ENCODE measurements at regions not wholly inside any gene's neighbourhood (a gene's known extent, or its start where the extent isn't known, plus 50 kb on each side); places are given as distances from the start of the nearest gene placed in this dataset.
"Not testable (repeated sequence)": the region's sequence is repeated elsewhere in the genome, so short reads cannot be mapped to it uniquely, and the experiment has no call there.

- intact Hi-C loops (cut with DNase I): no loop called here
- no peaks in the 10 kb centered on the region for H3K9me3 ChIP-seq
- no peak overlapping the region for H3K27ac ChIP-seq (replicated peaks in 1 of 4)
- H3K27me3 ChIP-seq: no peaks in the 10 kb centered on the region
- no peak for TF ChIP-seq POLR2A (IDR thresholded peaks at IDR 0.05; ENCODE audit: low read depth)
- TF ChIP-seq, protein P1, sequence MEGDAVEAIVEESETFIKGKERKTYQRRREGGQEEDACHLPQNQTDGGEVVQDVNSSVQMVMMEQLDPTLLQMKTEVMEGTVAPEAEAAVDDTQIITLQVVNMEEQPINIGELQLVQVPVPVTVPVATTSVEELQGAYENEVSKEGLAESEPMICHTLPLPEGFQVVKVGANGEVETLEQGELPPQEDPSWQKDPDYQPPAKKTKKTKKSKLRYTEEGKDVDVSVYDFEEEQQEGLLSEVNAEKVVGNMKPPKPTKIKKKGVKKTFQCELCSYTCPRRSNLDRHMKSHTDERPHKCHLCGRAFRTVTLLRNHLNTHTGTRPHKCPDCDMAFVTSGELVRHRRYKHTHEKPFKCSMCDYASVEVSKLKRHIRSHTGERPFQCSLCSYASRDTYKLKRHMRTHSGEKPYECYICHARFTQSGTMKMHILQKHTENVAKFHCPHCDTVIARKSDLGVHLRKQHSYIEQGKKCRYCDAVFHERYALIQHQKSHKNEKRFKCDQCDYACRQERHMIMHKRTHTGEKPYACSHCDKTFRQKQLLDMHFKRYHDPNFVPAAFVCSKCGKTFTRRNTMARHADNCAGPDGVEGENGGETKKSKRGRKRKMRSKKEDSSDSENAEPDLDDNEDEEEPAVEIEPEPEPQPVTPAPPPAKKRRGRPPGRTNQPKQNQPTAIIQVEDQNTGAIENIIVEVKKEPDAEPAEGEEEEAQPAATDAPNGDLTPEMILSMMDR (IDR thresholded peaks at IDR 0.05): no peak
- no peak for TF ChIP-seq EP300 (IDR thresholded peaks at IDR 0.05)
- no peak for TF ChIP-seq POLR2AphosphoS5 (IDR thresholded peaks at IDR 0.05)
- no peak for DNase-seq (ENCODE audit: extremely low spot score)
- H3K36me3 ChIP-seq: no peaks in the 10 kb centered on the region
- no peak overlapping the region for H3K4me3 ChIP-seq
- peaks cover 0 to 5% (median 0%) of the 10 kb centered on the region in 4 donors for H3K4me1 ChIP-seq
These were observed 435.0 kb upstream of the CBLB start for GRCh38 chr3:106303766-106304165.

DNA sequence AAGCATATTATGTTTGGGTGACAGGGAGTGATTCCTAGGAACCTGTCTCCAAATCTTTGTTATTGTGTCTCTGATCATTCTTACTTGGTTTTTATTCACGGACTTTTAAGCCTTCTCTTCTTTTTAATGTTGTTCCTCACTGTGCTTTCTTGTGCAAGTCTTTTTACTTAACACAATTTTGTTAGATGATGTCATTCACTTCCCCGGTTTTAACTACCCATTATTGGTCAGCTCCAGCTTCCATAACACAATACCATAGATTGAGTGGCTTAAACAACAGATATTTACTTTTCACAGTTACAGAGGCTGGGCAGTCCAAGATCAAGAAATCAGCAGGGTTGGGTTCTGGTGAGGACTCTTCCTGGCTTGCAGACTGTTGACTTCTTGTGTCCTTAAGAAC, 436.3 kb upstream of the CBLB start:
- Histone ChIP-seq H3K27ac (replicated peaks in 1 of 4) (no peak overlapping the region), H3K4me3 (no peak overlapping the region), H3K27me3 (no peaks in the 10 kb centered on the region), H3K4me1 (no peaks in the 10 kb centered on the region), H3K9me3 (no peaks in the 10 kb centered on the region), H3K36me3 (no peaks in the 10 kb centered on the region)
- 85% methylated on average over 2 of the region's 2 CpGs for WGBS
- intact Hi-C loops (cut with DNase I): no loop called here
- DNase-seq (ENCODE audit: extremely low spot score): no peak
- TF ChIP-seq POLR2A (IDR thresholded peaks at IDR 0.05; ENCODE audit: low read depth) (no peak), EP300 (IDR thresholded peaks at IDR 0.05) (no peak), POLR2AphosphoS5 (IDR thresholded peaks at IDR 0.05) (no peak)
- TF ChIP-seq, protein P1 (IDR thresholded peaks at IDR 0.05): no peak

DNA sequence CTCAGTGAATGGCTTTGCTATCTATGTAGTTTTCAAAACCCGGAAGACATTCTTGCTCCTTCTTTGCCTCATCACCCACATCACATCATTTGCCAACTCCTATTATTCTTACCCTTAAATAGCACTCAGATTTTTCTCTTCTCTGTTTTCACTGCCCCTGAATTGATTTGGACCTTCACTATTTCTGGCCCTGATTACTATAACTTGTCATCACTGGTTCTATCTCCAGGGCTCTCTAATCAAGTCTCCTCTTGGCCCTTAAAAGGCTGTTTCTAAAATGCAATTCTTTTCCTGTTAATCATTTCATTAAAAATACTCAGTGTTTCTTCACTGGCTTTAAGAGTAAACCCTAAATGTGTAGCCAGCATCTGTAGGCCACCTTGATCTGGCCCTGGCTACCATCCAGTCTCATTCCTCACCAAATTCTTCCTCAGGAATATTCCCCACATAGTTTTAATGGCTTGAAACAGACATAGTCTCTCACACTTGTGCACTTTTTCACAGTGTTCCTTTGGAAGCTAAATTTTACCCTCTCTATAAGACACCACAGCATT, 437.1 kb upstream of the CBLB start:
- 100% methylated on average over 1 of the region's 1 CpG for WGBS
- no peak for TF ChIP-seq POLR2A (IDR thresholded peaks at IDR 0.05; ENCODE audit: low read depth)

DNA sequence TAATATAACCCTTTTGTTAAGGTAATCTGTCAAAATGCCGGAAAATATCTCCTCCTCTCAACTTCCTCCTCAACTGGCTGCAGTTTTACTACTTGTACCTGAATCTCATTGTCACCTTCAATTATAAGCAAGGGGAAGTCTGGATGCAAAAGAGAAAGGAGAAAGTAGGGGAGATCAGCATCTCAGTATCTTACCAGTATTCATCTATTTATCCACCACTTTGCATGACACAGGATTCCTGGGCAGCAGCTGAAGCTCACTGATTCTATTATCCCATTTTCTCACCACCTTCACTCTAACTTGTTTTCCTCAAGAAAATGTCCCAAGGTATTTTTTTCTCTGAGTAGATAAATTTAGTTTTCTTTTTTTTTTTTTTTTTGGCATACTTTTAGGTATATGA, 440.5 kb upstream of the CBLB start:
- WGBS: 94% methylated on average over 1 of the region's 1 CpG
- Histone ChIP-seq H3K36me3 (no peaks in the 10 kb centered on the region), H3K27me3 (no peaks in the 10 kb centered on the region), H3K9me3 (no peaks in the 10 kb centered on the region), H3K4me3 (no peak overlapping the region), H3K4me1 (no peaks in the 10 kb centered on the region), H3K27ac (replicated peaks in 1 of 4) (no peak overlapping the region)
- DNase-seq (ENCODE audit: extremely low spot score): no peak
- TF ChIP-seq EP300 (IDR thresholded peaks at IDR 0.05): no peak
- TF ChIP-seq POLR2AphosphoS5 (IDR thresholded peaks at IDR 0.05): no peak
- TF ChIP-seq, protein P1 (IDR thresholded peaks at IDR 0.05): no peak
- no peak for TF ChIP-seq POLR2A (IDR thresholded peaks at IDR 0.05; ENCODE audit: low read depth)
- intact Hi-C loops (cut with DNase I): no loop called here

More for the DNA sequence above, 437.1 kb upstream of the CBLB start:
- no peaks in the 10 kb centered on the region for H3K4me1 ChIP-seq
- no peaks in the 10 kb centered on the region for H3K36me3 ChIP-seq
- intact Hi-C loops (cut with DNase I): no loop called here
- H3K27ac ChIP-seq (replicated peaks in 1 of 4): no peak overlapping the region
- no peaks in the 10 kb centered on the region for H3K27me3 ChIP-seq
- no peak overlapping the region for H3K4me3 ChIP-seq
- no peak for DNase-seq (ENCODE audit: extremely low spot score)
- no peaks in the 10 kb centered on the region for H3K9me3 ChIP-seq

DNA sequence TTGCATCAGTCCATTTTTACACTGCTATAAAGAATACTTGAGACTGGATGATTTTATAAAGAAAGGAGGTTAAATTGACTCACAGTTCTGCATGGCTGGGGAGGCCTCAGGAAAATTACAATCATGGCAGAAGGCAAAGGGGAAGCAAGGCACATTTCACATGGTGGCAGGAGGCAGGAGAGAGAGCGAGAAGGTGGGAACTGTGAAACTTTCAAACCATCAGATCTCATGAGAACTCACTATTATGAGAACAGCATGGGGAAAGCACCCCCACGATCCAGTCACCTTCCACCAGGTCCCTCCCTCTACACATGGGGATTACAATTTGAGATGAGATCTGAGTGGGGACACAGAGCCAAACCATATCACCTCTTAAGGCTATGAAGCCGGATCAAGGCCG, 441.0 kb upstream of the CBLB start:
- intact Hi-C loops (cut with DNase I); H3K36me3 ChIP-seq; H3K4me1 ChIP-seq; DNase-seq (ENCODE audit: extremely low spot score); H3K27me3 ChIP-seq; H3K9me3 ChIP-seq; H3K4me3 ChIP-seq; H3K27ac ChIP-seq (replicated peaks in 1 of 4): not testable (repeated sequence)
- WGBS: 96% methylated on average over 4 of the region's 4 CpGs

Measured in esophagus muscularis mucosa (tissue), 4 donors.